Stimulated activated CD4-positive, alpha-beta T cell treated with anti-CD3 and anti-CD28 coated beads, Interleukin-4, amount 100 ng/mL, for 1 hour (primary cell): ENCODE measurements at regions not wholly inside any gene's neighbourhood (a gene's known extent, or its start where the extent isn't known, plus 50 kb on each side); places are given as distances from the start of the nearest gene placed in this dataset.
"Not testable (repeated sequence)": the region's sequence is repeated elsewhere in the genome, so short reads cannot be mapped to it uniquely, and the experiment has no call there.

Source experiments
- DNase-seq: peaks from one replicate; pipeline ENCODE4 v3.0.0-alpha.2; 2020

DNA sequence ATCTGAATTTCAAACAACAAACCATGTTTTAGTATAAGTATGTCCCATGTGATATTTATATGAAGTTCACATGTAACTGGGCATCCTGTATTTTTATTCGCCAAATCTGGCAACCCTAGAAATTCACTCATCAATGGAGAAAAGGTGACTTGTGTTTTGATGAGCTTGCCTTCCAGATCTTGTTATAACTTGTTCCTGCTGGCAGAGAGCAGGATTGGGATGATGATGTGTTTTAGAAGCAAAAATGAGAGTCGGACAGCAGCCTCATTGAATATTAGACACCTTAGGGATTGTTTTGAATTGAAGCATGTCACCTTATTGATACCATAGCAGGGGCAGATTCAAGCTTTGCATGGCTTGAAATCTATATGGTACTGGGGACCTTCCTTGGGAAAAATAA is 85.4 kb upstream of the MED13 start:
- no peak for DNase-seq

DNA sequence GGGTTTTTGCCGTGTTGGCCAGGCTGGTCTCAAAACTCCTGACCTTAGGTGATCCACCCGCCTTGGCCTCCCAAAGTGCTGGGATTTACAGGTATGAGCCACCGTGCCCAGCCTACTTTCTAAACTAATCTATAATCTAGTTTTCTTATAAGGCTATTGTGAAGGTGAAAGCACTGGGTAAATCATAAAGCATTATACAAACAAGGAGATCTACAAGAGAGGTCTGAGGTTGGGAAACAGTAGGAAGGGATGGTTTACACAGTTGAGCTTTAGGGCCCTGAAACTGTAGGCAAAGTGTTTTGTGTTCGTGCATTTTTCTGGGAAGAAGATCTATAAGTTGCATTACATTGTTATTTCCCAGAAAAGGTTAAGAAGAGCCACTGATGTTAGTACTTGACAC is 84.9 kb upstream of the MED13 start:
- no peak for DNase-seq

DNA sequence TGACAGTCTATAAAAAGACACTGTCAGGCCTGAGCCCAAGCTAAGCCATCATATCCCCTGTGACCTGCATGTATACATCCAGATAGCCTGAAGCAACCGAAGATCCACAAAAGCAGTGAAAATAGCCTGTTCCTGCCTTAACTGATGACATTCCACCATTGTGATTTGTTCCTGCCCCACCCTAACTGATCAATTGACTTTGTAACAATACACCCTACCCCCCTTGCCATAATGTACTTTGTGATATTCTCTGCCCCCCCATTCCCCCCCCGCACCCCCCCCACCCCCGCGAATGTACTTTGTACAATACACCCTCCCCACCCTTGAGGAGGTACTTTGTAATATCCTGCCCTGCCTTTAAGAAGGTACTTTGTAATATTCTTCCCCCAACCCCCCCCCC is 82.2 kb upstream of the MED13 start:
- DNase-seq, result no peak

DNA sequence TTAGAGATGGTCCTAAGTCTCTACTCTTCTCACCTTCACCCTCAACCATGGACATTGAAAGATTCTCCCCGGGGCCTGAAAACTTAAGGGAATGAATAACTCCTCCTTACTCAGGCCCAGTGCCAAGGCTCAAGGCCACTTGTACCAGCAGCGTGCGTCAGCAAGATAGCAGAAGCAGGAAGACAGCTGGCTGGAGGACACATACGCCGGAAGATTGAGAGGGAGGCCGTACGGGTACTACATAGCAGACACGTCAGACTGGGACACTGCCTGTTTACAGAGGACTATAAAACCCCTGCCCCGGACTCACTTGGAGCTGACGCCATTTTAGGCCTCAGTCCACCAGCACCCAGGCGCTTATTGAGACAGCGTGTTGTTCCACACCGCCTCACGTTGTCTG is 75.8 kb upstream of the MED13 start:
- DNase-seq, result no peak

DNA sequence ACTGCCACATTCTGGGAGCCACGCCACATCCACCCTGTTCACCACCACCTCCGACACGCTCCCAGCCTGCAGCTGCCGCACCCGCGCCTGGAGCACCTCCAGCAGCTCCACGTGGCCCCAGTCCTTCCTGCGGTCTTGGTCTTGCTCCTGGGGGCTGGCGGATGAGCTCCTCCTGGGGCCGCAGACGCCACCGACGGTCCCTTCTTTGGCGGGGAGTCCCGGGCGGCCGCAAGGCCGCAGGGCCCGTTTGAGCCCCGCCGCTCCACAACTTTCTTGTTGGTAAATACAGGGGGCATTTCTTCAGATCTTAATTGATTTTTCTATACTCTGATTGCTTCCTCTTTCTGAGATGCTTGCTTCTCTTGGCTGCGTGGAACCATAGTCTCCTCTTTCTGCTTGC is 75.3 kb upstream of the MED13 start:
- DNase-seq, result no peak

DNA sequence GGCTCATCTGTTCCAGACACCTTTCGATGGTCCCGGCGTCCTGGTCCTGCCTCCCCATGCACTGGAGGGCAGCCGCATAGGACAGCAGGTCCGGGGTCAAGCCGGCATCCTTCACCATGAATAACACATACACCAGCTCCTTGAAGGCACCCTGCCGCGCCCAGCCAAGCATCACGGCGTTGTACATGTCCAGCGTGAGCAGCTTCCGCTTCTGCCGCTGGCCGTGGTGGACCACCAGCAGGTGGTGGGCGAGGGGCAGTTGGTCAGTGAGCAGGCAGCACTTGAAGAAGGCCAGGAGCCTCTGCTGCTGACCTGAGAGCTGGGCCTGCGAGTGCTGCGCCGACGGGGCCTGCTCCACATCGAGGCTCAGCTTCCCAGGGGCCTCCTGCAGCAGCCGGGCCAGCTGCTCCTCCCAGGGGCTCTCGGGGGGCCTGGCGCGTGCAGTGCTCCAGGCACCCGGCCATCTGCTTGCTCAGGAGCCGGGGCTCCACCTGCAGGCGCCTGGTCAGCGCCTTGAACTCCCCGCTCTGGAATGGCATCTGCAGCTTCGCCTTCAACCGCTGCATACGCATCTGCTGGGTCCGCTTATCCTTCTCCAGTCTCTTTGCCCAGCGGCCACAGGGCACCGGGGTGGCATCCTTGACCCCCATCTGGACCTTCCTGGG is 74.7 kb upstream of the MED13 start:
- not testable (repeated sequence) for DNase-seq

DNA sequence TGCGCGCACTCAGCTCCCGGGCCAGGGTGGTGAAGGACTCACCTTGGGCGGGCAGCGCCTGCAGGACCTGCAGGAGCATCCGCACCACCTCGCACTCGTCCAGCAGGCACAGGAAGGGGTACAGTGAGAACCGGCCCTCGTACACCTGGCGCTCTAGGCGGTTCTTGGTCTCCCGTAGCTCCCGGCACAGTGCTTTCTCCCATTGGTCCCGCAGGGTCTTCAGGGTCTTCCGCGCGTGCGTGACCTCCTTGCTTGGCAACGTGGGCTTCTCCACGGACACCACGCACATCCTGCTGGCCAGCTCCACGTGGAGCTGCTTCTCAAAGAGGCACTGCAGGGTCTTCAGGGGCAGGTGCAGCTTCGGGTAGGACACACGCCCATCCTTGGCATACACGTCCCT is 74.1 kb upstream of the MED13 start:
- no peak for DNase-seq

DNA sequence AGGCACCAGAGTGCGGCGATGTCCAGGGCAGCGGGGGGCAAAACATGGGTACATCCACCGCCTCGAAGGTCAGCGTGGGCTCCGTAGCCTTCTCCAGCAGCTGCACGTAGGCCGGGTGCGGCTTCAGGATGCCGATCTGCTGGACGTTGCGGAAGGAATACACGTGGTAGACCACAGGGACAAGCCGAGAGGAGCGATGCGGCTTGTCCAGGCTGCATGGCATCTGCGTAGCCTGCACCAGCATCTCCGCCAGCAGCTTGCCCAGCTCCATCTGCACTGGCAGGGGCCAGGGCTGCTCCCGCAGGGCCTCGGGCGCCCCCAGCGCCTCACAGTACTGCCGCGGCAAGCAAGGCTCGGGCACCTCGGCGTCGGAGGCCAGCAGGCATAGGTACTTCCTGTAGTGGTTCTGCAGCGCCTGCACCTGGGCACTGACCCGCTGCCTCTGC is 73.6 kb upstream of the MED13 start:
- peak; percentile 10 for DNase-seq

DNA sequence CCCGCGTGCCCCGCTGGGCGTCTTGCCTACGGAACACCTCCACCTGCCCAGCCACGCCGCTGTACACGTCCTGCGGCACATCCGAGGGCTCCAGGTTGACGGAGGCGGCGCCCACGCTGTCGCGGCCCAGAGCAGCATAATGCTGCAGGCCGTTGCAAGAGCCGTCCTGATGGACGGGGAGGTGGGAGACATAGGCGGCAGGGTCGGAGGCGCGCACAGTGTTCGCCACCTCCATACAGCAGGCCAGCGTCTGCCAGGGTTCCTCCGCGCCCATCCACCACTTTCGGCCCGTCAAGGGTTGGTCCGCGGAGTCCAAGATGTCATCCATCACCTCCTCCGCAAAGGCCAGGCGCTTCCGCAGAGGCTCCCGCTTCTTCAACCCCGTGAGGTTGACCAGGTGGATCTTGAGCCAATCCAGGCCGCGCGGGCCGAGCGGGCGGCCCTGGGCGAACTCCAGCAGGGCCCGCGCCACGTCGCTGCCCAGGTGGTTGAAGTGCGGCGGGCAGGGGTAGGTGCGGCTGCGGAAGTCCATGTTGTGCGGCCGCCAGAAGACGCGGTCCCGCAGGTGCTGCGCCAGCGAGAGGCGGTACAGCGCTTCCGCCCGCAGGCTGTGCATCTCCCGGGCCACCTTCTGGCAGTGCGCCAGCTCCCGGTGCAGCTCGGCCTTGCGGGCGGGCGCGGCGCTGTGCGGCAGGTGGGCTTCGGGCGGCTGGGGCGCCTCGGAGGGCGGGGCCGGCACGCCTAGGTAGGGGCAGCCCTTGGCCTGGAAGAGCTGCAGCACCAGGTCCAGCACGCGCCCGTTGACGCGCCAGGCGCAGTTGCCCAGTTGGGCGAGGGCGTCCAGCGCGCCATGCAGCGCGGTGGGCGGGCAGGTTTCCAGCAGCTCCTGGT is 72.9 kb upstream of the MED13 start:
- DNase-seq, result not testable (repeated sequence)

DNA sequence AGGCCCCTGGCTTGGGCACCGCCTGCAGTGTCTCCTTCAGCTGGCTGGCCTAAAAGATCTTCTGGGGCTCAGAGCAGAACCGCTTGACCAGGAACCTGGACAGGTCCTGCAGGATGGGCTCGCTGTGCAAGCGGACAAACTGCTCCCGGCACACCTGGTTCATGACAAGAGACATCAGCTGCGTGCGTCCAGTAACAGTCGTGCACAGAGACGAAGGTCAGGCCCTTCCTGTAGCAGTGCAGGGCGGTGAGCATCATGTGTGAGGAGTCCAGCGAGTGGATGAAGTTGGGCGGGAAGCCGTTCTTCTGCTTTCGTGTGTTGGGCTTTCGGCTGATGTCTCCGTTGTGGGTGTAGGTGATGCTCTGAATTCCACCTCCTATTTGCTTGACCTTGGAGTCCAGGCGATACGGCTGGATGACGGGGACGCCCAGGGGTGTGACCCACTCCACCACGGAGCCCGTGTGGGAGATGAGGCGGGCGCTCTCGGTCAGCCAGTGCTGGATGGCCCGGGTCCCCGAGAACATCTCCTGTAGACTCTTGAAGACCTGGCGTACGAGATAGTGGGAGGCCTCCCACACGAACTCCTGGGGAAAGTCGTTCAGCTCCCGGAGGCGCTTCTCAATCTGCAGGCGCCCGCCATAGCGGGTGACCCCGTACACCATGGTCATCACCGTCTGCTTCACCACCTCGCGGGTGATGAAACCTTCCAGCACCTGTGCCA is 72.1 kb upstream of the MED13 start:
- not testable (repeated sequence) for DNase-seq

DNA sequence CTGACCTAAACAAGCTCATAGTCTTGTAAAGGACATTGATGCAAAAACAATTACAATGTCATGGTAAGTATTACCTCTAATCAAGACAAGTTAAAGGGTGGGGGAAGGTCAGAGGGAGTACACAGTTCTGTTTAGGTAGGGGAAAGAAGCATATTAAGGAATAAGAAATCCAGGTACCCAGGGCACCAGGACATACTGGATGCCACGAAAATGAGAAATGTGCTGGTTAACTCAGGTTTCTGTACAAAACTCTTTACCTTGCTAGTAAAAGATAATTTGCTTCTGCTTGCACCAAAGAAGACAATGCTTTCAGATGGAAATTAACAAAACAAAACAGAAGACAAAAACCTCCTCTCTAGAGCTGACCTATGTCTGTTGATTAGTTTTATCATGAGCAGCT is 70.7 kb upstream of the MED13 start:
- no peak for DNase-seq

DNA sequence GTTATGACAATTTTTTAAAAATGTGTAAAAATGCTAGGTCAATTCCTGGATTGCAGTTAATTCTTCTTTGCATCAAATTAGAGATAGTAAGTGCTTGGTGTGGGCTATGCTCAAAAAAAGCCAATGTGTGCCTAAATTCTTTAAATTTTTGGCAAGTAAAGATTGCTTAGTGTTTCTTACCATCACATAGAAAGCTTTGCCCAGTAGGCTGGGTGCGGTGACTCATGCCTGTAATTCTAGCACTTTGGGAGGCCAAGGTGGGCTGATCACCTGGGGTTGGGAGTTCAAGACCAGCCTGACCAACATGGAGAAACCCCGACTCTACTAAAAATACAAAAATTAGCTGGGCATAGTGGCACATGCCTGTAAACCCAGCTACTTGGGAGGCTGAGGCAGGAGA is 70.0 kb upstream of the MED13 start:
- DNase-seq, result not testable (repeated sequence)

DNA sequence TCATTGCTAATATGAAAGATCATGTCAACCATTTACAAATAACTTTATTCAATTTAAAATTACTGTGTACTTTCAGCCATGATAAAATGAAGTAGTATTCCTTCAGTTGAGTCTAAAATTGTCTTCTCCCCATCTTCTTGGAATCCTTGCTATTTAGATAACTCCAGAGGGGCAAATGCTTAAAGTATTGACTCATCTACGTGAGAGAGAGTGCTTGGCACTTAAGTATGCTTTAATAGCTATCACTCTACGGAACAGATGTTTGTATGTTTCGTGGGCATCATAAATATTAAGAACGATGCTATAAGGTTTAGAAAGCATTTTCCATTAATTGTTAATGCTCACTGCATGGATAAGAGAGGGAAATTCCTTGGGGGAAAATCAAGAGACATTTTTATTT is 69.3 kb upstream of the MED13 start:
- no peak for DNase-seq

DNA sequence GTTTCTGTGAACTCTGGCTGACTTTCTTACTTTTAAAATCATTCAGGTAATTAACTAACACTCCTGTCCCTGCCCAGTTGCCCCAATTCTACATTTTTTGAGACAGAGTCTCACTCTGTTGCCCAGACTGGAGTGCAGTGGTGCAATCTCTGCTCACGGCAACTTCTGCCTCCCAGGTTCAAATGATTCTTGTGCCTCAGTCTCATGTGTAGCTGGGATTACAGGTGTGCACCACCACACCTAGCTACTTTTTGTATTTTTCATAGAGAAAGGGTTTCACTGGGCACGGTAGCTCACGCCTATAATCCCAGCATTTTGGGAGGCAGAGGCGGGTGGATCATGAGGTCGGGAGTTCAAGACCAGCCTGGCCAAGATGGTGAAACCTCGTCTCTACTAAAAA is 66.2 kb upstream of the MED13 start:
- not testable (repeated sequence) for DNase-seq

DNA sequence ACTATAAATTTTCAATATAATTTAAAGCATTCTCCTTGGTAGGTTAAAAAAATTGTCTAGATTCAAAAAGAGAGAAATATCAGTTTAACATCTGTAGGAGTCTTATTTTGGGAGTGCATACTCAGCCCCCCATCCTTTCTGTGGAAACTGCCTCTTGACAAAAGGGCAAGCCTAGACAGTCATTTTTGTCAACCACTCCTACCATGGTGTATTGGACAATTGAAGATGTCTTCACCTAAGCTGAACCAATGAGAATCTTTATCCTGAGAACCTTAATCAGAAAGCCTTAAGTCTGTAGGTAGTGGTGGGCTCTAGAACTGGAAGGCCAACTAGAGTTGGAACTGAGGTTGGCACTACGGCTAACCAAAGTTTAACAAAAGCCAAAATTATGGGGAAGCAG is 65.7 kb upstream of the MED13 start:
- DNase-seq, result no peak

DNA sequence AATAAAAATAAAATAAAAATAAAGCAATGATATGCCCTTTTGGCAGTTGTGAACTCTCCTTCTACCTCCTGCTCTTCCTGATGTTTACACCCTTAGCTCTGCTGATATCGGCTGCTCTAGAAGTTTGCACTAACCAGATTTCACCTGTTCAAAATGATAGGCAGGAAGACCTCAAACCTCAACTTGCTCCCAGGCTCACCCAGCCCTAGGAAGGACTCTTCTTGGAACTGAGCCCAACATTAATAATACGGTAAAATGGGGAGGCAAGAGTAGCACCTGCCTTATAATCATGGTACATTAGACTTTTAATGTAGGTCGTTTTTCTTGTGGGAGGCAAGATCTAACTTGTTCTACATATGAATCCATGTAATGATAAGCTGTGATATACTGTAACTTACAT is 61.2 kb upstream of the MED13 start:
- DNase-seq, result no peak

DNA sequence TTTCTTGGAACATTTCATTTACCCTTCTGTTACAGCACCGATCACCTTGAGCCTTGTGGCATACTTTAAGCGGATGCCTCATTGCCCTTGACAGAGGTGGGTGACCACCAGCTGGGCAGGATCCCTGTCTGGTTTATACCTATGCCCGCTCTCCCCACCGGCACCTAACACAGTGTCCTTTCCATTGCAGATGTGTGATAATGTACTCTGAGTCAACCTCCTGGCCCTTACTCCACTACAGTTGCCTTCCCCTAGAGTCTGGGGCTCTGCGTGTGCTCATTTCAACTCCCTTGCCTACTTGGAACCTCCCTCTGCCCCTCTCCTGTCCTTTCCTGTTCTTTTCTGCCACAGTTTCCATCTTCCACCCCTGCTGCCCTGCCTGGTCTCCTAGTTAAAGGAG is 60.2 kb upstream of the MED13 start:
- DNase-seq, result no peak

DNA sequence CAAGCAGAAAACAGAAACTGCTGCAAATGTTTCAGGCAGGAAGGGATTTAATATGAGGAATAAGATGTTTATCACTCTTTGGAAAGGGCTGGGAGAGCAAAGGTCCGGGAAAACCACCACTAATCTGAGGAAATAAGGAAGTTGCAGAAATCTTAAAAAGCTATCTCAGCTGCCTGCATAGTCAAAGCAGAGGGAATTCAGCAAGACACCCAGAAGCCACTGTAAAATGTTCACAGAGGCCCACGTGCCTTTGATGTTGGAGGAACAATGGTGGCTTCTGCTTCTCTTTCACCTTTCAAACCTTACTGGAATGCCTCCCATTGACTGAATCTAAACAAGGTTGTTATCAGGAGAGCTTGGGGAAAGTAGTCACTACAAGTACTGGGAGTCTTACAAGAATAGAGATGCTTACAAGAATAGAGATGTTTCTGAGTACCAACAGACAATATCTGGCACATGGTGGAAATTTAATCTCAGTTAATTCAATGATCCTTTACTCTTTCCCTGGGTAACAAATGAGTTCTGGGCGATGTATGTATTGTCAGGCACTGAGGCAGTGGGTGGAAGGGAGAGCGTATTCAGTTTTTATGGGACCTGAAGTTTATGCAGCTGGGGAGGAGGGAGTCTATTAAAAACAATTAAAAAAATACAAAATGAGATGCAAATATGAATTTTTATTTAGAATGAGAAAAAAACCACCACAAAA is 56.1 kb upstream of the MED13 start:
- DNase-seq, result no peak

DNA sequence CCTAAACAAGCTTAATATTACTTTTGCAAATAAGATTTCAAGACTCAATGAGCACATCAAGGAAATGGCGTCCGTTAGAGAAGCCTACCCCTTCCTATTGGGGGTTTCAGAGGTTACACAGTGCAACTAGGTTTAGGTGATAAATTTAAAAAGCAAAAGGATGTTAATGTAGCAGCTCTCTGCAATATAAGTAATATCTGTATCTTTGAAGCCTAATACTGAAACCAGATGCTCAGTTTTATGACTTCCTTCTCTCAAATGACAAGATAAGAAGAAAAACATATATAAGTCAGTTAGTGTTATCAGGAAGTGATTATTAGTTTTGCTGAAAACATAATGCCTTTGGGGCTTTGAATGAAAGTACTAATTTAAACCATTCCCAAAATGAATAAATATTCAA is 54.3 kb upstream of the MED13 start:
- no peak for DNase-seq
